ENCODE measurements at regions not wholly inside any gene's neighbourhood (a gene's known extent, or its start where the extent isn't known, plus 50 kb on each side); places are given as distances from the start of the nearest gene placed in this dataset.

DNA sequence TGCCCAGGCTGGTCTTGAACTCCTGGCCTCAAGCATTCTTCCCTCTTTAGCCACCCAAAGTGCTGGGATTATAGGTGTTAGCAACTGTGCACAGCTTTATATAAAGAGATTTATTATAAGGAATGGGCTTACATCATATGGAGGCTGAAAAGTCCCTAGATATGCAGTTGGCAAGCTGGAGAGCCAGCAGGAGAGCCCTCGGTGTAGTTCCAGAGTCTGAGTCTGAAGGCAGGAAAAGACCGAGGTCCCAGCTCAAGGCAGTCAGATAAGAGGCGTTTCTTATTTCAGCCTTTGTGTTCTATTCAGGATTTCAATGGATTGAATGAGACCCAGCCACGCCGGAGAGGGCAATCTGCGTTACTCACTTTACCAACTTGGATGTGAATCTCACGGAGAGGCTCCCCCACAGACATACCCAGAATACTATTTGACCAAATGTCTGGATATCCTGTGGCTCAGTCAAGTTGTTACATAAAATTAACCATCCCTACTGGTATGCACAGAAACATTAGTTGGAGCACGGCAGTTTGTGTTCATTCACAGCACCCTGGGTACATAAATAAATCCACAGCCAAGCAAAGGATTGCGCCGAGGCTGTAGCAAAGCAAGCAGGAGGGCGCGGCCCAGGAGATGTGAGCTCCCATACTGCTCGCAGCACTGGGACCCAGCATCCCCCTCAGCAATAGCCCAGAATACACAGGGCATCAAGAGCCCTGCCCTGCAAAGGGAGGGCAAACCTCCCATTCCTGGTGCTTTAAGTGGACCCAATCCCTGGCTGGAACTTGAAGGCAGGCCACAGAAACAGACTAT, 158.4 kb upstream of the ZNF32 start:
- ChIA-PET POLR2A (no interaction called here), CTCF (interaction anchor here (0.7 kb wide), 1 partner anchor 126 kb away, joined by 3 read pairs; no protein-coding TSS in a partner anchor)
- ATAC-seq = no peak
- Histone ChIP-seq H3K4me2 (no peak overlapping the region), H3K9me3 (no peaks in the 10 kb centered on the region), H3K27ac (no peak overlapping the region), H3K4me1 (no peaks in the 10 kb centered on the region), H3K4me3 (no peak overlapping the region)
- DNase-seq (ENCODE audit: low read depth in 1 of 2, low spot score in 1 of 2) = no peak
- no peak for FAIRE-seq
- 32% methylated on average over 10 of the region's 13 CpGs for WGBS (ENCODE audit: missing lambda C conversion rate)
- TF ChIP-seq, protein P1, sequence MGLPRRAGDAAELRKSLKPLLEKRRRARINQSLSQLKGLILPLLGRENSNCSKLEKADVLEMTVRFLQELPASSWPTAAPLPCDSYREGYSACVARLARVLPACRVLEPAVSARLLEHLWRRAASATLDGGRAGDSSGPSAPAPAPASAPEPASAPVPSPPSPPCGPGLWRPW (IDR thresholded peaks at IDR 0.05) = no peak
- TF ChIP-seq BCL3 (IDR thresholded peaks at IDR 0.05) (no peak), TFCP2L1 (CRISPR knock-in tag; IDR thresholded peaks at IDR 0.05) (no peak), REST (IDR thresholded peaks at IDR 0.05) (no peak), RARB (CRISPR knock-in tag; IDR thresholded peaks at IDR 0.05) (no peak), RCOR1 (IDR thresholded peaks at IDR 0.05; ENCODE audit: low read depth, low read length) (no peak), TP53 (CRISPR knock-in tag; IDR thresholded peaks at IDR 0.05) (no peak)

GRCh38 chr10:43803791-43804190, 155.1 kb upstream of the ZNF32 start:
- ATAC-seq = no peak
- H3K27ac ChIP-seq = no peak overlapping the region
- ChIA-PET POLR2A (no interaction called here), CTCF (no interaction called here)
- H3K9me3 ChIP-seq = no peaks in the 10 kb centered on the region
- H3K4me1 ChIP-seq = no peaks in the 10 kb centered on the region
- WGBS (ENCODE audit: missing lambda C conversion rate) = 23% methylated on average over 7 of the region's 7 CpGs
- H3K4me2 ChIP-seq = no peak overlapping the region
- no peak overlapping the region for H3K4me3 ChIP-seq
- TF ChIP-seq EHF (CRISPR knock-in tag; IDR thresholded peaks at IDR 0.05) = no peak
- TF ChIP-seq, protein P2, sequence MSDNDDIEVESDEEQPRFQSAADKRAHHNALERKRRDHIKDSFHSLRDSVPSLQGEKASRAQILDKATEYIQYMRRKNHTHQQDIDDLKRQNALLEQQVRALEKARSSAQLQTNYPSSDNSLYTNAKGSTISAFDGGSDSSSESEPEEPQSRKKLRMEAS (IDR thresholded peaks at IDR 0.05) = no peak
- TF ChIP-seq NPAS2 (CRISPR knock-in tag; IDR thresholded peaks at IDR 0.05; ENCODE audit: borderline replicate concordance) = no peak
- TF ChIP-seq ZSCAN20 (CRISPR knock-in tag; IDR thresholded peaks at IDR 0.05) = no peak
- TF ChIP-seq NR3C1 (IDR thresholded peaks at IDR 0.05) = no peak
- DNase-seq (ENCODE audit: low read depth in 1 of 2, low spot score in 1 of 2) = no peak
- FAIRE-seq = no peak

GRCh38 chr10:43802988-43803696, 154.5 kb upstream of the ZNF32 start:
- H3K4me3 ChIP-seq = no peak overlapping the region
- no peak for ATAC-seq
- no peaks in the 10 kb centered on the region for H3K9me3 ChIP-seq
- TF ChIP-seq HOXB5 (CRISPR knock-in tag; IDR thresholded peaks at IDR 0.05) (no peak), POLR2AphosphoS2 (conservative IDR thresholded peaks at IDR 0.05; ENCODE audit: low read length) (no peak)
- H3K4me2 ChIP-seq = no peak overlapping the region
- 12% methylated on average over 6 of the region's 6 CpGs for WGBS (ENCODE audit: missing lambda C conversion rate)
- CTCF ChIA-PET = no interaction called here
- POLR2A ChIA-PET = no interaction called here
- FAIRE-seq = no peak
- no peaks in the 10 kb centered on the region for H3K4me1 ChIP-seq
- no peak for DNase-seq (ENCODE audit: low read depth in 1 of 2, low spot score in 1 of 2)
- H3K27ac ChIP-seq = no peak overlapping the region
